ENCODE measurements at regions not wholly inside any gene's neighbourhood (a gene's known extent, or its start where the extent isn't known, plus 50 kb on each side); places are given as distances from the start of the nearest gene placed in this dataset.
A peak's percentile ranks its signal among the peaks of the same experiment; 100 is the strongest.

GRCh38 chrX:120021927-120022326, 55.6 kb downstream of the RHOXF2B start:
- no peak overlapping the region for H3K4me3 ChIP-seq (ENCODE audit: low read length)

GRCh38 chrX:120020305-120020704, 57.2 kb downstream of the RHOXF2B start:
- Histone ChIP-seq H3K9me3 (ENCODE audit: control insufficient read depth, low read depth, low read length) (peaks cover 12% of the 10 kb centered on the region), H3K27ac (ENCODE audit: low read length) (no peak overlapping the region), H3K36me3 (ENCODE audit: control insufficient read depth, low read depth, low read length) (no peaks in the 10 kb centered on the region), H3K4me1 (ENCODE audit: control insufficient read depth, low read depth, low read length) (no peaks in the 10 kb centered on the region), H3K4me3 (ENCODE audit: low read length) (no peak overlapping the region), H3K27me3 (ENCODE audit: control insufficient read depth, insufficient read depth, low read length) (peaks cover 42% of the 10 kb centered on the region), H3K9ac (ENCODE audit: low read length) (no peak overlapping the region)

More at GRCh38 chrX:120021927-120022326, 55.6 kb downstream of the RHOXF2B start:
- Histone ChIP-seq H3K9ac (ENCODE audit: low read length) (no peak overlapping the region), H3K27me3 (ENCODE audit: control insufficient read depth, insufficient read depth, low read length) (peaks cover 26% of the 10 kb centered on the region), H3K9me3 (ENCODE audit: control insufficient read depth, low read depth, low read length) (peaks cover 7% of the 10 kb centered on the region), H3K27ac (ENCODE audit: low read length) (no peak overlapping the region), H3K36me3 (ENCODE audit: control insufficient read depth, low read depth, low read length) (no peaks in the 10 kb centered on the region), H3K4me1 (ENCODE audit: control insufficient read depth, low read depth, low read length) (no peaks in the 10 kb centered on the region)

- Histone ChIP-seq H3K36me3 (ENCODE audit: control insufficient read depth, low read depth, low read length) (no peaks in the 10 kb centered on the region), H3K27me3 (ENCODE audit: control insufficient read depth, insufficient read depth, low read length) (peaks cover 71% of the 10 kb centered on the region), H3K4me1 (ENCODE audit: control insufficient read depth, low read depth, low read length) (no peaks in the 10 kb centered on the region), H3K9ac (ENCODE audit: low read length) (no peak overlapping the region), H3K4me3 (ENCODE audit: low read length) (peak overlapping the region; percentile 56), H3K27ac (ENCODE audit: low read length) (no peak overlapping the region), H3K9me3 (ENCODE audit: control insufficient read depth, low read depth, low read length) (peaks cover 11% of the 10 kb centered on the region)
Measured at GRCh38 chrX:120016068-120016441, 61.4 kb downstream of the RHOXF2B start.

- H3K9ac ChIP-seq (ENCODE audit: low read length), result no peak overlapping the region
- H3K9me3 ChIP-seq (ENCODE audit: control insufficient read depth, low read depth, low read length), result peaks cover 11% of the 10 kb centered on the region
- no peak overlapping the region for H3K27ac ChIP-seq (ENCODE audit: low read length)
- H3K36me3 ChIP-seq (ENCODE audit: control insufficient read depth, low read depth, low read length), result no peaks in the 10 kb centered on the region
- H3K4me1 ChIP-seq (ENCODE audit: control insufficient read depth, low read depth, low read length), result no peaks in the 10 kb centered on the region
- peaks cover 71% of the 10 kb centered on the region for H3K27me3 ChIP-seq (ENCODE audit: control insufficient read depth, insufficient read depth, low read length)
- peak overlapping the region; percentile 56 for H3K4me3 ChIP-seq (ENCODE audit: low read length)
Measured at GRCh38 chrX:120015145-120016067, 62.1 kb downstream of the RHOXF2B start.

- Histone ChIP-seq H3K27me3 (ENCODE audit: control insufficient read depth, insufficient read depth, low read length) (peaks cover 71% of the 10 kb centered on the region), H3K4me1 (ENCODE audit: control insufficient read depth, low read depth, low read length) (no peaks in the 10 kb centered on the region), H3K27ac (ENCODE audit: low read length) (no peak overlapping the region), H3K9me3 (ENCODE audit: control insufficient read depth, low read depth, low read length) (peaks cover 11% of the 10 kb centered on the region), H3K9ac (ENCODE audit: low read length) (no peak overlapping the region), H3K4me3 (ENCODE audit: low read length) (peak overlapping the region; percentile 56), H3K36me3 (ENCODE audit: control insufficient read depth, low read depth, low read length) (no peaks in the 10 kb centered on the region)
Measured at GRCh38 chrX:120014354-120015130, 62.9 kb downstream of the RHOXF2B start.

- H3K9ac ChIP-seq (ENCODE audit: low read length), result no peak overlapping the region
- peaks cover 10% of the 10 kb centered on the region for H3K9me3 ChIP-seq (ENCODE audit: control insufficient read depth, low read depth, low read length)
- H3K4me3 ChIP-seq (ENCODE audit: low read length), result peak overlapping the region; percentile 56
- H3K27me3 ChIP-seq (ENCODE audit: control insufficient read depth, insufficient read depth, low read length), result peaks cover 72% of the 10 kb centered on the region
- peaks cover 3% of the 10 kb centered on the region for H3K4me1 ChIP-seq (ENCODE audit: control insufficient read depth, low read depth, low read length)
- H3K27ac ChIP-seq (ENCODE audit: low read length), result no peak overlapping the region
- H3K36me3 ChIP-seq (ENCODE audit: control insufficient read depth, low read depth, low read length), result no peaks in the 10 kb centered on the region
Measured at GRCh38 chrX:120001787-120002186, 58.2 kb upstream of the NKAP start.

- H3K4me1 ChIP-seq (ENCODE audit: control insufficient read depth, low read depth, low read length), result peaks cover 3% of the 10 kb centered on the region
- peaks cover 4% of the 10 kb centered on the region for H3K9me3 ChIP-seq (ENCODE audit: control insufficient read depth, low read depth, low read length)
- no peak overlapping the region for H3K27ac ChIP-seq (ENCODE audit: low read length)
- peak overlapping the region; percentile 56 for H3K4me3 ChIP-seq (ENCODE audit: low read length)
- peaks cover 84% of the 10 kb centered on the region for H3K27me3 ChIP-seq (ENCODE audit: control insufficient read depth, insufficient read depth, low read length)
- H3K36me3 ChIP-seq (ENCODE audit: control insufficient read depth, low read depth, low read length), result no peaks in the 10 kb centered on the region
- H3K9ac ChIP-seq (ENCODE audit: low read length), result peak overlapping the region; percentile 45
Measured at GRCh38 chrX:120000490-120001246, 57.1 kb upstream of the NKAP start.

- H3K9me3 ChIP-seq (ENCODE audit: control insufficient read depth, low read depth, low read length), result peaks cover 8% of the 10 kb centered on the region
- peak overlapping the region; percentile 41 for H3K4me3 ChIP-seq (ENCODE audit: low read length)
- peaks cover 99% of the 10 kb centered on the region for H3K27me3 ChIP-seq (ENCODE audit: control insufficient read depth, insufficient read depth, low read length)
Measured at GRCh38 chrX:119999087-119999634, 55.6 kb upstream of the NKAP start.

GRCh38 chrX:119997570-119997969, 54.0 kb upstream of the NKAP start:
- Histone ChIP-seq H3K9ac (ENCODE audit: low read length) (no peak overlapping the region), H3K9me3 (ENCODE audit: control insufficient read depth, low read depth, low read length) (peaks cover 8% of the 10 kb centered on the region), H3K27ac (ENCODE audit: low read length) (no peak overlapping the region), H3K4me1 (ENCODE audit: control insufficient read depth, low read depth, low read length) (peaks cover 3% of the 10 kb centered on the region), H3K27me3 (ENCODE audit: control insufficient read depth, insufficient read depth, low read length) (peaks cover 100% of the 10 kb centered on the region), H3K36me3 (ENCODE audit: control insufficient read depth, low read depth, low read length) (no peaks in the 10 kb centered on the region), H3K4me3 (ENCODE audit: low read length) (no peak overlapping the region)

More at GRCh38 chrX:119999087-119999634, 55.6 kb upstream of the NKAP start:
- H3K4me1 ChIP-seq (ENCODE audit: control insufficient read depth, low read depth, low read length), result peaks cover 3% of the 10 kb centered on the region
- H3K27ac ChIP-seq (ENCODE audit: low read length), result no peak overlapping the region
- no peaks in the 10 kb centered on the region for H3K36me3 ChIP-seq (ENCODE audit: control insufficient read depth, low read depth, low read length)
- no peak overlapping the region for H3K9ac ChIP-seq (ENCODE audit: low read length)

GRCh38 chrX:119996600-119997524, 53.3 kb upstream of the NKAP start:
- no peak overlapping the region for H3K9ac ChIP-seq (ENCODE audit: low read length)
- H3K4me1 ChIP-seq (ENCODE audit: control insufficient read depth, low read depth, low read length), result peaks cover 3% of the 10 kb centered on the region
- no peaks in the 10 kb centered on the region for H3K36me3 ChIP-seq (ENCODE audit: control insufficient read depth, low read depth, low read length)
- H3K4me3 ChIP-seq (ENCODE audit: low read length), result no peak overlapping the region
- H3K27me3 ChIP-seq (ENCODE audit: control insufficient read depth, insufficient read depth, low read length), result peaks cover 100% of the 10 kb centered on the region
- H3K27ac ChIP-seq (ENCODE audit: low read length), result no peak overlapping the region
- H3K9me3 ChIP-seq (ENCODE audit: control insufficient read depth, low read depth, low read length), result peaks cover 8% of the 10 kb centered on the region

All from iPS-18a (cell line).